Endothelial cell of umbilical vein (primary cell): ENCODE measurements at regions not wholly inside any gene's neighbourhood (a gene's known extent, or its start where the extent isn't known, plus 50 kb on each side); places are given as distances from the start of the nearest gene placed in this dataset.

Source experiments
- BruUV-seq: library from RNA; stranded (reverse); fragments of 400-500 nt; replicated peaks from 2 replicates; lab custom pipeline; 2021; lab: Mats Ljungman, UMichigan
- CTCF ChIA-PET: fragments of 300-600, 350-600 bp; sonication (Branson Sonifier 250); formaldehyde crosslinking; loops from one replicate; lab custom pipeline; 2021; ENCODE audit warnings: antibody characterized with exemption, inconsistent platforms; lab: Charles Lee
- POLR2A ChIA-PET: fragments of 300-600, 350-600 bp; sonication (Branson Sonifier 250); formaldehyde crosslinking; loops from one replicate; lab custom pipeline; 2021; ENCODE audit warnings: antibody characterized with exemption, inconsistent platforms; lab: Charles Lee
- DNase-seq: peaks from one replicate; pipeline ENCODE4 v3.0.0-alpha.2; 2011; ENCODE audit warnings: low read depth, low spot score
- FAIRE-seq: peaks from 2 replicates; lab custom pipeline; 2011; peaks lifted over from hg19 to GRCh38; lab: Jason Lieb, UNC
- H2AFZ ChIP-seq: 2 replicates; pipeline ENCODE4 v1.6.0; 2012; ENCODE audit warnings: low read depth, low read length, control low read depth, inconsistent platforms
- H3K27ac ChIP-seq: 2 replicates; pipeline ENCODE4 v1.5.1; 2011; ENCODE audit warnings: low read depth, mild to moderate bottlenecking, control low read depth, low read length, moderate library complexity; ENCODE audit not compliant: insufficient read depth
- H3K27me3 ChIP-seq, 2 experiments: 2 replicates each; pipeline versions ENCODE4 v1.6.0 to v1.6.1; 2011; ENCODE audit warnings: low read length in 2 of 2, mixed read lengths in 1 of 2; ENCODE audit not compliant: control insufficient read depth in 2 of 2, insufficient read depth in 2 of 2
- H3K36me3 ChIP-seq, 2 experiments: 2 replicates in 1 of 2; 3 replicates in 1 of 2; pipeline ENCODE4 v1.5.1; 2011; ENCODE audit warnings: low read length in 2 of 2, mild to moderate bottlenecking in 1 of 2, moderate library complexity in 1 of 2; ENCODE audit not compliant: control insufficient read depth in 2 of 2, insufficient read depth in 2 of 2; ENCODE audit errors: extremely low read depth in 1 of 2
- H3K4me1 ChIP-seq: 3 replicates; pipeline ENCODE4 v1.5.1; 2011; ENCODE audit warnings: mild to moderate bottlenecking, low read length; ENCODE audit not compliant: control insufficient read depth, insufficient read depth; ENCODE audit errors: extremely low read depth
- H3K4me2 ChIP-seq: 2 replicates; pipeline ENCODE4 v1.6.1; 2011; ENCODE audit warnings: low read length, control low read depth, mixed read lengths; ENCODE audit not compliant: insufficient read depth
- H3K4me3 ChIP-seq, 3 experiments: fragments of 200-600 bp in 1 of 3; sonication (generic), shearing (Covaris generic) in 1 of 3; replicated peaks in 1 of 3; 2 replicates each; pipeline ENCODE4 v1.5.1; 2011 to 2016; ENCODE audit warnings: control low read depth in 3 of 3, low read length in 3 of 3, mild to moderate bottlenecking in 2 of 3, inconsistent platforms in 1 of 3, low read depth in 1 of 3, moderate library complexity in 1 of 3; ENCODE audit not compliant: insufficient read depth in 1 of 3
- H3K79me2 ChIP-seq: 2 replicates; pipeline ENCODE4 v1.6.0; 2012; ENCODE audit warnings: low read length, inconsistent platforms; ENCODE audit not compliant: control insufficient read depth, insufficient read depth
- H3K9ac ChIP-seq: replicated peaks from 2 replicates; pipeline ENCODE3; 2011; ENCODE audit warnings: low read length, control low read depth; ENCODE audit not compliant: insufficient read depth; ENCODE audit errors: extremely low read depth
- H3K9me1 ChIP-seq: replicated peaks from 3 replicates; pipeline ENCODE4 v1.6.0; 2011; ENCODE audit warnings: mild to moderate bottlenecking, low read length; ENCODE audit not compliant: control insufficient read depth, insufficient read depth; ENCODE audit errors: extremely low read depth
- H3K9me3 ChIP-seq: replicated peaks from 2 replicates; pipeline ENCODE4 v1.5.1; 2012; ENCODE audit warnings: low read length, inconsistent platforms; ENCODE audit not compliant: control insufficient read depth, insufficient read depth
- H4K20me1 ChIP-seq: replicated peaks from 2 replicates; pipeline ENCODE3; 2011; ENCODE audit warnings: mild to moderate bottlenecking, low read length; ENCODE audit not compliant: control insufficient read depth, insufficient read depth; ENCODE audit errors: extremely low read depth
- CTCF ChIP-seq, 2 donors: IDR thresholded peaks; 1 replicate in 1 of 2; 2 replicates in 1 of 2; pipeline ENCODE4 v1.5.1; 2011; ENCODE audit warnings: low read length in 2 of 2, mild to moderate bottlenecking in 2 of 2, moderate library complexity in 2 of 2, control low read depth in 1 of 2, inconsistent platforms in 1 of 2, low read depth in 1 of 2; ENCODE audit not compliant: insufficient read depth in 1 of 2; ENCODE audit errors: extremely low read depth in 1 of 2
- FOS ChIP-seq: IDR thresholded peaks from 2 replicates; pipeline ENCODE4 v1.6.1; 2011; ENCODE audit warnings: mild to moderate bottlenecking, low read length, moderate library complexity, borderline replicate concordance; ENCODE audit not compliant: insufficient read depth
- GATA2 ChIP-seq: IDR thresholded peaks from 2 replicates; pipeline ENCODE4 v1.7.0; 2011; ENCODE audit warnings: low read depth, mild to moderate bottlenecking, moderate library complexity, mixed read lengths, low read length; ENCODE audit not compliant: insufficient read length, insufficient read depth
- JUN ChIP-seq: IDR thresholded peaks from 2 replicates; pipeline ENCODE4 v1.6.1; 2011; ENCODE audit warnings: borderline replicate concordance, low read depth; ENCODE audit not compliant: insufficient read length, insufficient read depth
- MYC ChIP-seq: IDR thresholded peaks from one replicate; pipeline ENCODE4 v1.6.1; 2011; ENCODE audit warnings: mild to moderate bottlenecking, low read depth, low read length
- POLR2A ChIP-seq: IDR thresholded peaks from 2 replicates; pipeline ENCODE4 v1.6.1; 2012; ENCODE audit warnings: low read depth, mild to moderate bottlenecking, control low read depth, low read length
- POLR2AphosphoS5 ChIP-seq: IDR thresholded peaks from 2 replicates; pipeline ENCODE4 v1.6.1; 2012; ENCODE audit warnings: low read depth, mild to moderate bottlenecking, control low read depth, low read length, moderate library complexity; ENCODE audit not compliant: insufficient read depth
- dilution Hi-C: fragments of 300-500 bp; cut with MboI; formaldehyde crosslinking; loops from one replicate; pipeline ENCODE4 v1.15.0; 2019; ENCODE audit warnings: low sequenced_read_pairs; ENCODE audit not compliant: extremely low pct_ligation_motif_present
- intact Hi-C: fragments of 100-400 bp; cut with micrococcal nuclease; formaldehyde crosslinking; loops from one replicate; pipeline ENCODE4 v1.10.0; 2022
- TF ChIP-seq, protein P1 (sequence below): IDR thresholded peaks from 2 replicates; pipeline ENCODE4 v1.6.1; 2011; ENCODE audit not compliant: insufficient read depth, insufficient read length

GRCh38 chr6:164290101-164290500, 875.6 kb downstream of the QKI start:
- no peak for FAIRE-seq
- no TSS peak for BruUV-seq
- Histone ChIP-seq H3K27me3 (no peaks in the 10 kb centered on the region), H2AFZ (no peak overlapping the region), H3K4me2 (no peak overlapping the region), H3K36me3 (no peaks in the 10 kb centered on the region), H3K9me3 (no peaks in the 10 kb centered on the region), H3K79me2 (no peaks in the 10 kb centered on the region), H4K20me1 (no peaks in the 10 kb centered on the region), H3K9me1 (no peaks in the 10 kb centered on the region), H3K4me3 (no peak overlapping the region), H3K27ac (no peak overlapping the region), H3K4me1 (no peaks in the 10 kb centered on the region), H3K9ac (no peak overlapping the region)
- CTCF ChIA-PET: no interaction called here
- dilution Hi-C loops (no loop called here), intact Hi-C loops (no loop called here)
- DNase-seq: no peak
- TF ChIP-seq MYC (no peak), GATA2 (no peak), FOS (no peak), CTCF (IDR thresholded peaks at IDR 0.05; ENCODE audit: extremely low read depth in 1 of 2, insufficient read depth in 1 of 2, low read depth in 1 of 2, low read length in 2 of 2) (no peak), POLR2A (no peak), POLR2AphosphoS5 (no peak), JUN (no peak)
- TF ChIP-seq, protein P1, sequence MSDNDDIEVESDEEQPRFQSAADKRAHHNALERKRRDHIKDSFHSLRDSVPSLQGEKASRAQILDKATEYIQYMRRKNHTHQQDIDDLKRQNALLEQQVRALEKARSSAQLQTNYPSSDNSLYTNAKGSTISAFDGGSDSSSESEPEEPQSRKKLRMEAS: no peak
- POLR2A ChIA-PET: no interaction called here
